Upper lobe of left lung (tissue), 6 donors: ENCODE measurements at regions not wholly inside any gene's neighbourhood (a gene's known extent, or its start where the extent isn't known, plus 50 kb on each side); places are given as distances from the start of the nearest gene placed in this dataset.
A peak's percentile ranks its signal among the peaks of the same experiment; 100 is the strongest.

ENCODE experiments used
- ATAC-seq, 2 donors: fragments of 200-7000 bp; cut with Tn5 transposase; one replicate each; pipeline ENCODE4 v1.9.1; 2022; ENCODE audit warnings: mild to moderate bottlenecking in 2 of 2, moderate library complexity in 2 of 2; ENCODE audit not compliant: low FRiP score in 2 of 2
- DNase-seq, 2 donors: peaks; one replicate each; pipeline ENCODE4 v3.0.0-alpha.2; 2019 to 2020
- H3K27ac ChIP-seq, 4 donors: fragments of 200-600 bp; sonication (generic); one replicate each; pipeline ENCODE4 v1.5.1; 2016 to 2019
- H3K27me3 ChIP-seq, 4 donors: fragments of 200-600 bp; sonication (generic); one replicate each; pipeline ENCODE4 v1.5.1; 2017 to 2019
- H3K36me3 ChIP-seq, 4 donors: fragments of 200-600 bp; sonication (generic); one replicate each; pipeline ENCODE4 v1.5.1; 2016 to 2019
- H3K4me1 ChIP-seq, 4 donors: fragments of 200-600 bp; sonication (generic); one replicate each; pipeline ENCODE4 v1.5.1; 2018 to 2019
- H3K4me3 ChIP-seq, 4 donors: fragments of 200-600 bp; sonication (generic); one replicate each; pipeline ENCODE4 v1.5.1; 2017 to 2019; ENCODE audit warnings: mild to moderate bottlenecking in 2 of 4, moderate library complexity in 1 of 4
- H3K9me3 ChIP-seq, 4 donors: fragments of 200-600 bp; sonication (generic); one replicate each; pipeline ENCODE4 v1.5.1; 2018 to 2019
- EP300 ChIP-seq, 4 donors: sonication (generic); formaldehyde crosslinking; IDR thresholded peaks; one replicate each; pipeline ENCODE4 v1.5.1; 2017; ENCODE audit warnings: antibody characterized with exemption in 4 of 4, control low read depth in 2 of 4
- POLR2A ChIP-seq, 4 donors: fragments of 450-650 bp; IDR thresholded peaks; one replicate each; pipeline ENCODE4 v1.5.1; 2016 to 2017; ENCODE audit warnings: antibody characterized with exemption in 4 of 4, mild to moderate bottlenecking in 2 of 4
- POLR2AphosphoS5 ChIP-seq, 2 donors: sonication (generic); formaldehyde crosslinking; IDR thresholded peaks; one replicate each; pipeline ENCODE4 v1.5.1; 2017; ENCODE audit warnings: antibody characterized with exemption in 2 of 2
- WGBS, 2 donors: methylation state at CpG; one replicate each; pipeline ENCODE4 v1.1.5; 2017 to 2018; 5-methylcytosine and 5-hydroxymethylcytosine counted together
- TF ChIP-seq, protein P1 (sequence below), 6 experiments: fragments of 450-650 bp in 4 of 6; fragments of 200-600 bp in 2 of 6; sonication (generic) in 2 of 6; IDR thresholded peaks; one replicate each; pipeline ENCODE4 v1.5.1; 2016 to 2019; ENCODE audit warnings: antibody characterized with exemption in 6 of 6
- donor health status: DM: no; HTN: no; CAD: no; lungs with moderate emphysema.
- donor health status: DM: no; HTN: yes; CAD: no; lungs with severe emphysema.

GRCh38 chrX:65601530-65602220, 65.8 kb upstream of the MSN start:
- 0 to 19% methylated on average over 1 to 3 of the region's 3 CpGs for WGBS, 2 donors
- H3K27me3 ChIP-seq: no peaks in the 10 kb centered on the region
- H3K4me3 ChIP-seq: no peak overlapping the region
- peaks cover 22 to 57% (median 38%) of the 10 kb centered on the region in 4 donors for H3K4me1 ChIP-seq
- H3K27ac ChIP-seq: peak overlapping the region; percentile 80 to 90 (median 84)
- no peaks in the 10 kb centered on the region for H3K9me3 ChIP-seq
- TF ChIP-seq EP300 (IDR thresholded peaks at IDR 0.05) (peak in 2 of 4 donors; percentile 91 to 100), POLR2A (IDR thresholded peaks at IDR 0.05) (peak in 1 of 4 donors; percentile 40), POLR2AphosphoS5 (IDR thresholded peaks at IDR 0.05) (peak; percentile 86 to 98)
- TF ChIP-seq, protein P1, sequence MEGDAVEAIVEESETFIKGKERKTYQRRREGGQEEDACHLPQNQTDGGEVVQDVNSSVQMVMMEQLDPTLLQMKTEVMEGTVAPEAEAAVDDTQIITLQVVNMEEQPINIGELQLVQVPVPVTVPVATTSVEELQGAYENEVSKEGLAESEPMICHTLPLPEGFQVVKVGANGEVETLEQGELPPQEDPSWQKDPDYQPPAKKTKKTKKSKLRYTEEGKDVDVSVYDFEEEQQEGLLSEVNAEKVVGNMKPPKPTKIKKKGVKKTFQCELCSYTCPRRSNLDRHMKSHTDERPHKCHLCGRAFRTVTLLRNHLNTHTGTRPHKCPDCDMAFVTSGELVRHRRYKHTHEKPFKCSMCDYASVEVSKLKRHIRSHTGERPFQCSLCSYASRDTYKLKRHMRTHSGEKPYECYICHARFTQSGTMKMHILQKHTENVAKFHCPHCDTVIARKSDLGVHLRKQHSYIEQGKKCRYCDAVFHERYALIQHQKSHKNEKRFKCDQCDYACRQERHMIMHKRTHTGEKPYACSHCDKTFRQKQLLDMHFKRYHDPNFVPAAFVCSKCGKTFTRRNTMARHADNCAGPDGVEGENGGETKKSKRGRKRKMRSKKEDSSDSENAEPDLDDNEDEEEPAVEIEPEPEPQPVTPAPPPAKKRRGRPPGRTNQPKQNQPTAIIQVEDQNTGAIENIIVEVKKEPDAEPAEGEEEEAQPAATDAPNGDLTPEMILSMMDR (IDR thresholded peaks at IDR 0.05): peak; percentile 23 to 63 (median 54)
- ATAC-seq: peak; percentile 89 to 96
- no peaks in the 10 kb centered on the region for H3K36me3 ChIP-seq
- peak in 1 of 2 donors; percentile 93 for DNase-seq

- Histone ChIP-seq H3K36me3 (no peaks in the 10 kb centered on the region), H3K27me3 (no peaks in the 10 kb centered on the region), H3K27ac (peak overlapping the region; percentile 80 to 90 (median 84)), H3K9me3 (no peaks in the 10 kb centered on the region), H3K4me1 (peaks cover 27 to 62% (median 42%) of the 10 kb centered on the region in 4 donors), H3K4me3 (no peak overlapping the region)
- 0 to 36% methylated on average over 1 to 3 of the region's 3 CpGs for WGBS, 2 donors
- TF ChIP-seq, protein P1 (IDR thresholded peaks at IDR 0.05): no peak
- no peak for TF ChIP-seq POLR2A (IDR thresholded peaks at IDR 0.05)
- no peak for TF ChIP-seq EP300 (IDR thresholded peaks at IDR 0.05)
- TF ChIP-seq POLR2AphosphoS5 (IDR thresholded peaks at IDR 0.05): no peak
- ATAC-seq (peak; percentile 37 to 51), DNase-seq (no peak)
Measured at GRCh38 chrX:65601126-65601525, 66.3 kb upstream of the MSN start.

GRCh38 chrX:65600106-65600505, 65.5 kb upstream of the LAS1L start:
- 83 to 90% methylated on average over 6 to 7 of the region's 7 CpGs for WGBS, 2 donors
- no peak for TF ChIP-seq EP300 (IDR thresholded peaks at IDR 0.05)
- no peak for TF ChIP-seq POLR2AphosphoS5 (IDR thresholded peaks at IDR 0.05)
- no peak for TF ChIP-seq POLR2A (IDR thresholded peaks at IDR 0.05)
- TF ChIP-seq, protein P1 (IDR thresholded peaks at IDR 0.05): no peak
- H3K4me1 ChIP-seq: peaks cover 31 to 71% (median 49%) of the 10 kb centered on the region in 4 donors
- H3K36me3 ChIP-seq: no peaks in the 10 kb centered on the region
- DNase-seq: no peak
- H3K27ac ChIP-seq: peak overlapping the region in 3 of 4 donors; percentile 85 to 90 (median 88)
- H3K4me3 ChIP-seq: no peak overlapping the region
- ATAC-seq: no peak
- H3K9me3 ChIP-seq: no peaks in the 10 kb centered on the region
- H3K27me3 ChIP-seq: no peaks in the 10 kb centered on the region

DNA sequence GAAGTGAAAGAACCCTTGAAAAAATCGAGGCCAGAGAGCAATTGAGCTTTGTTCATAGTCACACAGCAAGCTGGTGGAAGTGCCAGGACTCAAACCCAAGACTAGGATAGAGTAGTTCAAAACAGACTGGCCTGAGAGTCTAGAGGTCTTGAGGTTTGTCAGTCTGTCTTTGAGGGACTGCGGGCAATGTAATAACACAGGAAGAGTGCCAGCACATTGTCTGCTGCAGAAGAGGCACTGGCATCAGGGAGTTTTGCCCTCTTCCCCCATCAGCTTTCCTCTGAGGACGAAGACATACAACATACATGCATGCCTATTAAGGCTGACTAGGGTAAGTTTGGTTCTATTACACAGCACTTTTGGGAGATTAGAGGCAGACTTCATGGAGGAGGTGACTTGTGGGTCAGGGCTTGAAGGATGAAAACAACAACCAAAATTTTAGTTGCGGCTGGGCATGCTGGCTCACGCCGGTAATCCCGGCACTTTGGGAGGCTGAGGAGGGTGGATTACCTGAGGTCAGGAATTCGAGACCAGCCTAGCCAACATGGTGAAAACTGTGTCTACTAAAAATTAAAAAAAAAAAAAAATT, 64.1 kb upstream of the LAS1L start:
- Histone ChIP-seq H3K27me3 (no peaks in the 10 kb centered on the region), H3K4me3 (no peak overlapping the region), H3K9me3 (no peaks in the 10 kb centered on the region), H3K36me3 (no peaks in the 10 kb centered on the region), H3K27ac (peak overlapping the region in 3 of 4 donors; percentile 60 to 88 (median 85)), H3K4me1 (peaks cover 31 to 72% (median 50%) of the 10 kb centered on the region in 4 donors)
- TF ChIP-seq POLR2A (IDR thresholded peaks at IDR 0.05): peak in 1 of 4 donors; percentile 15
- TF ChIP-seq EP300 (IDR thresholded peaks at IDR 0.05): no peak
- ATAC-seq: no peak
- no peak for DNase-seq
- 74 to 84% methylated on average over 7 to 8 of the region's 8 CpGs for WGBS, 2 donors

- TF ChIP-seq POLR2AphosphoS5 (IDR thresholded peaks at IDR 0.05) (peak in 1 of 2 donors; percentile 30), EP300 (IDR thresholded peaks at IDR 0.05) (no peak)
- Histone ChIP-seq H3K36me3 (no peaks in the 10 kb centered on the region), H3K9me3 (no peaks in the 10 kb centered on the region), H3K4me1 (peaks cover 20 to 54% (median 34%) of the 10 kb centered on the region in 4 donors), H3K27me3 (no peaks in the 10 kb centered on the region), H3K27ac (peak overlapping the region; percentile 66 to 88 (median 79)), H3K4me3 (no peak overlapping the region)
- ATAC-seq (peak in 1 of 2 donors; percentile 71), DNase-seq (peak in 1 of 2 donors; percentile 58)
- 0 to 34% methylated on average over 1 to 2 of the region's 2 CpGs for WGBS, 2 donors
Measured at GRCh38 chrX:65596270-65597034, 61.9 kb upstream of the LAS1L start.
